OCI-LY1 (cell line): ENCODE measurements at regions not wholly inside any gene's neighbourhood (a gene's known extent, or its start where the extent isn't known, plus 50 kb on each side); places are given as distances from the start of the nearest gene placed in this dataset.

Source experiments
- CTCF ChIP-seq: fragments of 200-600 bp; sonication (generic), shearing (Covaris generic); IDR thresholded peaks from 2 replicates; pipeline ENCODE4 v1.5.1; 2017; ENCODE audit warnings: mild to moderate bottlenecking, antibody characterized with exemption, low read length, moderate library complexity, mixed read lengths
- EZH2 ChIP-seq: fragments of 200-600 bp; sonication (generic), shearing (Covaris generic); IDR thresholded peaks from 2 replicates; pipeline ENCODE4 v1.8.0; 2017; ENCODE audit warnings: borderline replicate concordance, mixed run types, mild to moderate bottlenecking, antibody characterized with exemption, low read length, moderate library complexity, mixed read lengths

- no peak for TF ChIP-seq CTCF
- TF ChIP-seq EZH2: no peak
These were observed 562.4 kb downstream of the TLL1 start for GRCh38 chr4:166435449-166435848.
